PC-3 (cell line): ENCODE measurements at regions not wholly inside any gene's neighbourhood (a gene's known extent, or its start where the extent isn't known, plus 50 kb on each side); places are given as distances from the start of the nearest gene placed in this dataset.
"Not testable (repeated sequence)": the region's sequence is repeated elsewhere in the genome, so short reads cannot be mapped to it uniquely, and the experiment has no call there.

Experiments
- ATAC-seq: fragments of 200-7000 bp; cut with Tn5 transposase; 2 replicates; pipeline ENCODE4 v1.9.1; 2020; ENCODE audit warnings: mild to moderate bottlenecking, moderate library complexity
- BruUV-seq: library from RNA; stranded (reverse); fragments of 400-500 nt; replicated peaks from 2 replicates; lab custom pipeline; 2021; lab: Mats Ljungman, UMichigan
- CTCF ChIA-PET: fragments of 300-600 bp; sonication (Branson Sonifier 250); formaldehyde crosslinking; loops from one replicate; lab custom pipeline; 2022; ENCODE audit warnings: antibody characterized with exemption; lab: Charles Lee
- POLR2A ChIA-PET: fragments of 300-600 bp; sonication (Branson Sonifier 250); formaldehyde crosslinking; loops from one replicate; lab custom pipeline; 2022; ENCODE audit warnings: antibody characterized with exemption; ENCODE audit not compliant: unreplicated experiment; lab: Charles Lee
- DNase-seq: peaks from one replicate; pipeline ENCODE4 v3.0.0-alpha.2; 2015
- H2AFZ ChIP-seq: fragments of 300-600 bp; sonication (generic); 2 replicates; pipeline ENCODE4 v1.6.0; 2016; ENCODE audit warnings: antibody characterized with exemption, low read length
- H3F3A ChIP-seq: fragments of 300-600 bp; sonication (generic); one replicate; pipeline ENCODE4 v1.6.0; 2017; ENCODE audit warnings: antibody characterized with exemption, low read length, control low read depth, mild to moderate bottlenecking; ENCODE audit not compliant: unreplicated experiment
- H3K27ac ChIP-seq: fragments of 300-600 bp; sonication (generic); 2 replicates; pipeline ENCODE4 v1.5.1; 2016; ENCODE audit warnings: mild to moderate bottlenecking, low read length
- H3K27me3 ChIP-seq: fragments of 300-600 bp; sonication (generic); 2 replicates; pipeline ENCODE4 v1.6.1; 2016; ENCODE audit warnings: low read length, mixed read lengths
- H3K36me3 ChIP-seq: fragments of 300-600 bp; sonication (generic); 2 replicates; pipeline ENCODE4 v1.6.1; 2016; ENCODE audit warnings: low read depth, mixed run types, low read length, mixed read lengths
- H3K4me1 ChIP-seq: fragments of 300-600 bp; sonication (generic); 2 replicates; pipeline ENCODE4 v1.5.1; 2016; ENCODE audit warnings: low read length; ENCODE audit not compliant: insufficient read depth
- H3K4me2 ChIP-seq: fragments of 300-600 bp; sonication (generic); 2 replicates; pipeline ENCODE4 v1.6.0; 2016; ENCODE audit warnings: low read length
- H3K4me3 ChIP-seq: fragments of 300-600 bp; sonication (generic); 2 replicates; pipeline ENCODE4 v1.5.1; 2016; ENCODE audit warnings: mild to moderate bottlenecking, low read length, mixed read lengths
- H3K79me2 ChIP-seq: fragments of 300-600 bp; sonication (generic); 2 replicates; pipeline ENCODE4 v1.6.1; 2017; ENCODE audit warnings: low read length, mixed read lengths
- H3K9ac ChIP-seq: fragments of 300-600 bp; sonication (generic); 2 replicates; pipeline ENCODE4 v1.6.0; 2016; ENCODE audit warnings: mild to moderate bottlenecking, low read length
- H3K9me2 ChIP-seq: fragments of 300-600 bp; sonication (generic); replicated peaks from 2 replicates; pipeline ENCODE4 v1.6.1; 2016; ENCODE audit warnings: mixed run types, low read length, mixed read lengths
- H3K9me3 ChIP-seq: fragments of 300-600 bp; sonication (generic); 2 replicates; pipeline ENCODE4 v1.6.1; 2016; ENCODE audit warnings: low read length, mixed read lengths
- H4K20me1 ChIP-seq: fragments of 300-600 bp; sonication (generic); 2 replicates; pipeline ENCODE4 v1.6.1; 2016; ENCODE audit warnings: low read length, mixed read lengths
- CTCF ChIP-seq: fragments of 300-600 bp; sonication (generic); conservative IDR thresholded peaks from 2 replicates; pipeline ENCODE4 v1.5.1; 2017; ENCODE audit warnings: antibody characterized with exemption, low read depth, mild to moderate bottlenecking, low read length
- EZH2 ChIP-seq: fragments of 300-600 bp; sonication (generic); IDR thresholded peaks from one replicate; pipeline ENCODE4 v1.6.1; 2017; ENCODE audit warnings: antibody characterized with exemption, mild to moderate bottlenecking, low read length; ENCODE audit not compliant: unreplicated experiment
- EZH2phosphoT487 ChIP-seq: fragments of 300-600 bp; sonication (generic); IDR thresholded peaks from 2 replicates; pipeline ENCODE4 v1.6.1; 2018; ENCODE audit warnings: mild to moderate bottlenecking, antibody characterized with exemption, low read length, borderline replicate concordance
- intact Hi-C: fragments of 100-400 bp; cut with micrococcal nuclease; formaldehyde crosslinking; loops from 2 replicates; pipeline ENCODE4 v1.9.0; 2023

- TF ChIP-seq EZH2phosphoT487 = no peak
- TF ChIP-seq EZH2 = no peak
- TF ChIP-seq CTCF = no peak
- H3K4me1 ChIP-seq = peaks cover 23% of the 10 kb centered on the region
- intact Hi-C loops = loop anchor here (5.0 kb wide), 1 partner anchor 64 kb away; no protein-coding TSS in a partner anchor
- ChIA-PET POLR2A (no interaction called here), CTCF (no interaction called here)
- H3K9me3 ChIP-seq = no peaks in the 10 kb centered on the region
- no TSS peak for BruUV-seq
- no peaks in the 10 kb centered on the region for H3K36me3 ChIP-seq
- H3K4me3 ChIP-seq = no peak overlapping the region
- no peak overlapping the region for H3K9ac ChIP-seq
- H3K9me2 ChIP-seq = no peaks in the 10 kb centered on the region
- H2AFZ ChIP-seq = no peak overlapping the region
- ATAC-seq (no peak), DNase-seq (no peak)
- H3K4me2 ChIP-seq = no peak overlapping the region
- no peaks in the 10 kb centered on the region for H3K79me2 ChIP-seq
- no peaks in the 10 kb centered on the region for H3F3A ChIP-seq
- H4K20me1 ChIP-seq = no peaks in the 10 kb centered on the region
- H3K27me3 ChIP-seq = 0 out of 2 replicates have a peak, but pooled peaks cover 1% of the 10 kb centered on the region
- no peak overlapping the region for H3K27ac ChIP-seq
Measured at GRCh38 chr1:168405906-168406549, 125.4 kb downstream of the TBX19 start.

GRCh38 chr1:168403140-168403539 lies 122.5 kb downstream of the TBX19 start:
- DNase-seq = no peak
- Histone ChIP-seq H2AFZ (no peak overlapping the region), H3K79me2 (no peaks in the 10 kb centered on the region), H3K4me3 (no peak overlapping the region), H3F3A (no peaks in the 10 kb centered on the region), H3K4me2 (no peak overlapping the region), H3K36me3 (no peaks in the 10 kb centered on the region), H3K27ac (no peak overlapping the region), H3K9ac (no peak overlapping the region), H3K4me1 (peaks cover 7% of the 10 kb centered on the region), H3K9me3 (no peaks in the 10 kb centered on the region), H3K27me3 (peaks cover 8% of the 10 kb centered on the region; the same call in 1 of the 2 replicates), H4K20me1 (no peaks in the 10 kb centered on the region), H3K9me2 (no peaks in the 10 kb centered on the region)
- intact Hi-C loops = no loop called here
- TF ChIP-seq EZH2phosphoT487 = no peak
- no peak for TF ChIP-seq EZH2
- CTCF ChIA-PET = no interaction called here
- POLR2A ChIA-PET = no interaction called here
- ATAC-seq = no peak
- no TSS peak for BruUV-seq

GRCh38 chr1:168402466-168402865 lies 121.8 kb downstream of the TBX19 start:
- H4K20me1 ChIP-seq, H3K4me2 ChIP-seq, intact Hi-C loops, H3K9me2 ChIP-seq, H2AFZ ChIP-seq, H3K27me3 ChIP-seq, ATAC-seq, H3K4me3 ChIP-seq, H3K27ac ChIP-seq, CTCF ChIA-PET, BruUV-seq, H3K4me1 ChIP-seq, H3K79me2 ChIP-seq, H3F3A ChIP-seq, POLR2A ChIA-PET, H3K36me3 ChIP-seq, H3K9ac ChIP-seq, DNase-seq, H3K9me3 ChIP-seq: not testable (repeated sequence)
